Hepatocyte (in vitro differentiated cells): ENCODE measurements at regions not wholly inside any gene's neighbourhood (a gene's known extent, or its start where the extent isn't known, plus 50 kb on each side); places are given as distances from the start of the nearest gene placed in this dataset.

Experiments
- DNase-seq: peaks from one replicate; pipeline ENCODE4 v3.0.0-alpha.2; 2016; ENCODE audit warnings: low spot score
- H2AFZ ChIP-seq: fragments of 200-600 bp; sonication (generic); 2 replicates; pipeline ENCODE4 v1.6.0; 2016; ENCODE audit warnings: antibody characterized with exemption, mild to moderate bottlenecking
- H3K27ac ChIP-seq: fragments of 200-600 bp; sonication (generic); 2 replicates; pipeline ENCODE4 v1.5.1; 2016; ENCODE audit warnings: mild to moderate bottlenecking
- H3K27me3 ChIP-seq: fragments of 200-600 bp; sonication (generic); 2 replicates; pipeline ENCODE4 v1.6.1; 2016
- H3K36me3 ChIP-seq: fragments of 200-600 bp; sonication (generic); replicated peaks from 2 replicates; pipeline ENCODE4 v1.5.1; 2016; ENCODE audit warnings: low read depth; ENCODE audit not compliant: insufficient read depth
- H3K4me1 ChIP-seq: fragments of 200-600 bp; sonication (generic); 2 replicates; pipeline ENCODE4 v1.5.1; 2016; ENCODE audit warnings: mild to moderate bottlenecking, moderate library complexity; ENCODE audit not compliant: insufficient read depth
- H3K4me2 ChIP-seq: fragments of 200-600 bp; sonication (generic); 2 replicates; pipeline ENCODE4 v1.6.0; 2016
- H3K4me3 ChIP-seq: fragments of 200-600 bp; sonication (generic); 2 replicates; pipeline ENCODE4 v1.5.1; 2016; ENCODE audit warnings: mild to moderate bottlenecking
- H3K79me2 ChIP-seq: fragments of 200-600 bp; sonication (generic); 2 replicates; pipeline ENCODE4 v1.6.0; 2017; ENCODE audit warnings: mild to moderate bottlenecking
- H3K9me2 ChIP-seq: fragments of 200-600 bp; sonication (generic); replicated peaks from 2 replicates; pipeline ENCODE4 v1.6.0; 2017; ENCODE audit warnings: mild to moderate bottlenecking; ENCODE audit not compliant: insufficient read depth
- H3K9me3 ChIP-seq: fragments of 200-600 bp; sonication (generic); 2 replicates; pipeline ENCODE4 v1.5.1; 2016; ENCODE audit warnings: low read depth, mild to moderate bottlenecking
- H4K20me1 ChIP-seq: fragments of 200-600 bp; sonication (generic); 2 replicates; pipeline ENCODE4 v1.6.0; 2016; ENCODE audit warnings: mild to moderate bottlenecking; ENCODE audit not compliant: insufficient read depth, poor library complexity, severe bottlenecking
- EZH2 ChIP-seq: fragments of 200-600 bp; sonication (generic); IDR thresholded peaks from 2 replicates; pipeline ENCODE4 v1.6.1; 2016; ENCODE audit warnings: antibody characterized with exemption, mild to moderate bottlenecking, borderline replicate concordance
- EZH2phosphoT487 ChIP-seq: fragments of 200-600 bp; sonication (generic); IDR thresholded peaks from one replicate; pipeline ENCODE4 v1.6.1; 2018; ENCODE audit warnings: antibody characterized with exemption, mild to moderate bottlenecking, low read depth, moderate library complexity; ENCODE audit not compliant: unreplicated experiment, severe bottlenecking
- WGBS: methylation state at CpG from one replicate; pipeline ENCODE4 v1.1.6; 2016; ENCODE audit warnings: low lambda C conversion rate; ENCODE audit errors: missing lambda C conversion rate; 5-methylcytosine and 5-hydroxymethylcytosine counted together
- TF ChIP-seq, protein P1 (sequence below): fragments of 200-600 bp; sonication (generic); IDR thresholded peaks from 2 replicates; pipeline ENCODE4 v1.5.1; 2016; ENCODE audit warnings: antibody characterized with exemption, mild to moderate bottlenecking; ENCODE audit not compliant: poor library complexity

DNA sequence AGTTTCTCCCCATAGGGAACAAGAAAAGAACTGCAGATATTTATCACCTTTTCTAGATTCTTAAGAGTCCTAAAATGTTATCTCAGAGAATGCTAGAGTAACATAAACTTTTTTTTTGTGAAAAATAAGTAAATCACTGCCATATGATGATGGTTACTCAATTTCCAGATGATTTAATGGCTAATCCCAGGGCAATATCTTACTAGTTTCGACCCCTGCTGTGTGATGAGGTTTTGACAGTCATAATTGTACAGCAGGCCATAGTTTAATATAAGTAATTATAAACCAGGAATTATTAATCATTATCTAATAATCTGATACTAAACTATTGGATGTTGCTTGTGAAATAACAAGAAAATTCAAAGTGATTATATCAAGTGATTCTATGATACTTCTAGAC, 210.6 kb downstream of the HLX start:
- TF ChIP-seq EZH2phosphoT487 = no peak
- TF ChIP-seq, protein P1, sequence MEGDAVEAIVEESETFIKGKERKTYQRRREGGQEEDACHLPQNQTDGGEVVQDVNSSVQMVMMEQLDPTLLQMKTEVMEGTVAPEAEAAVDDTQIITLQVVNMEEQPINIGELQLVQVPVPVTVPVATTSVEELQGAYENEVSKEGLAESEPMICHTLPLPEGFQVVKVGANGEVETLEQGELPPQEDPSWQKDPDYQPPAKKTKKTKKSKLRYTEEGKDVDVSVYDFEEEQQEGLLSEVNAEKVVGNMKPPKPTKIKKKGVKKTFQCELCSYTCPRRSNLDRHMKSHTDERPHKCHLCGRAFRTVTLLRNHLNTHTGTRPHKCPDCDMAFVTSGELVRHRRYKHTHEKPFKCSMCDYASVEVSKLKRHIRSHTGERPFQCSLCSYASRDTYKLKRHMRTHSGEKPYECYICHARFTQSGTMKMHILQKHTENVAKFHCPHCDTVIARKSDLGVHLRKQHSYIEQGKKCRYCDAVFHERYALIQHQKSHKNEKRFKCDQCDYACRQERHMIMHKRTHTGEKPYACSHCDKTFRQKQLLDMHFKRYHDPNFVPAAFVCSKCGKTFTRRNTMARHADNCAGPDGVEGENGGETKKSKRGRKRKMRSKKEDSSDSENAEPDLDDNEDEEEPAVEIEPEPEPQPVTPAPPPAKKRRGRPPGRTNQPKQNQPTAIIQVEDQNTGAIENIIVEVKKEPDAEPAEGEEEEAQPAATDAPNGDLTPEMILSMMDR = no peak
- TF ChIP-seq EZH2 = no peak
- Histone ChIP-seq H3K27ac (no peak overlapping the region), H3K36me3 (no peaks in the 10 kb centered on the region), H3K4me2 (no peak overlapping the region), H4K20me1 (no peaks in the 10 kb centered on the region), H2AFZ (no peak overlapping the region), H3K27me3 (no peaks in the 10 kb centered on the region), H3K4me1 (peaks cover 3% of the 10 kb centered on the region), H3K4me3 (no peak overlapping the region), H3K9me2 (no peaks in the 10 kb centered on the region), H3K9me3 (no peaks in the 10 kb centered on the region), H3K79me2 (no peaks in the 10 kb centered on the region)
- 76% methylated on average over 1 of the region's 1 CpG for WGBS
- DNase-seq = no peak

DNA sequence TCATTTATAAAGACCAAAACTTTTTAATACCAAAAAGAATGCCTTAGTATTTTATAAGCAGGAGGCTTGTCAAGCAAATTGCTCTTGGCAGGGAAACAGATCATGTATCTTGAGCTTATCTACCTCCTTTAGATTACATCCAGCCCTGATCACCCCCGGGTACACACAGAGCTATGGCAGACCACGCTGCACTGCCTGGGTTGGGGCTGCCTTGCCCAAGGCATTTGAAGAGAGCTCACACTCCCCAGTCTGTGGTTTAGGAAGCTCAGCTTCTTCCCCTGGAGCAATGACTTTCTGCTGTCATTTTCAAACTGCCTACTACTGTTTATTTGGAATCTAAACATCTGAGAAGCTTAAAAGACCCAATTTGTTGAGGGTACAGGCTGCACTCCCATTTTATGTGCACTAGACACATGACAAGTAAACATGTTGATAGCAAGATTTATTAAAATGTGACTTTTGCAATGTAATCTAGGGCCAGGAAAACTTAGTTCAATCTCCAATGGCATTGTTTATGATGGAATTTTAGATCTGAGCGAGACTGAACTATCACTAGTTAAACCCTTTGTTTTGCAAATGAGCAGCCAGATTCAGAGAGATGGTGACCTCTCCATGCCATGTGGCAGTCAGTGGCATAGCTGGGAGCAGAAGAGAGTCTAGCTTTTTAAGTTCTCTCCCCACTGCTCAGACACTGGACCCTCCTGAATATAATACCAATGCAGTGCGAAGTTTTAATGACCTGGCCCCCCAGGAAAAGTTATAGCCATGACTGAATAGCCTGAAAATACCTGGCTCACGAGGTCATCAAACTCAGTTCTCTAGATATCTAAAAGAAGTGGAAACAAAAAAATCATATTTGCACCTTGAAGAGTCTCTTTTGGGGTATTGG, 214.9 kb downstream of the HLX start:
- Histone ChIP-seq H3K4me1 (peaks cover 3% of the 10 kb centered on the region), H3K27ac (no peak overlapping the region), H4K20me1 (no peaks in the 10 kb centered on the region), H3K36me3 (no peaks in the 10 kb centered on the region), H2AFZ (no peak overlapping the region), H3K9me3 (no peaks in the 10 kb centered on the region), H3K4me2 (no peak overlapping the region), H3K9me2 (no peaks in the 10 kb centered on the region), H3K4me3 (no peak overlapping the region), H3K27me3 (no peaks in the 10 kb centered on the region), H3K79me2 (no peaks in the 10 kb centered on the region)
- TF ChIP-seq EZH2 = no peak
- TF ChIP-seq, protein P1 = no peak
- TF ChIP-seq EZH2phosphoT487 = no peak
- WGBS = 42% methylated on average over 5 of the region's 5 CpGs
- no peak for DNase-seq

DNA sequence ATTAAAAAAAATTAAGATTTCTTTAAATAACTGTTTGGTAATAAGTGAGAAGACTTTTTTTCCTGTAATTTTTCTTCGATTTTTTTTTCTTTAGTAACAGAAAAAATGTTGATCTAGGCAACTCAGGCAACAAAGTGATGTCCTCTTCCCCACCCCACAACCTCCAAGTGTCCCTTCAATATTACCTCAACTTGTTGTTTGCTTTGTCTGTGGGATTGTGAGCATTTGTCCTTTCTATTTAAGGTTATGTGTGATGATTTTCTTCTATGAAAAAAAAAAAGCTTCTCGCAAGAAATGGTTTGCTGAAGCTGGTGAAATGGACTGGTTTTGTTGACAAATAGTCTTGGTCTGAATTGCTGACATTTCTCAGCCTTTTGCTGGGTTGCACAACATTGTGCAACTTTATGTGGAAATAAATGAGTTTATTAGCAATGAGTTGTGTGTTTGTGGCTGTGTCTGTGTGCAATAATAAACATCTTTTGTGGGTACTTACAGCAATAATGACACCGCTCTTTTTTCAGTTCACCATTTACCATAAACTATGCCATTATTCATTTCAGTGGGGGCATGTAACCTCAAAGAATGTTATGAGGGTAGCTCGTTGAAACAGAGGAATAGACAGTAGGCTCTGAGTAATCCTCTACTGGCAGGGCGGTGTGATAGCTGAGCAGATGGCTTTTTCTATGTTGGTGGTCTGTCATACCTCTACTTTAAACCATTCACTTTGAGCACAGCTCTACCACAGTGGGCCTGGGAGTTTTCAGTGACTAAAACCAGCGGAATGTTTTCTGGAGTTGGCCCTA, 218.4 kb downstream of the HLX start:
- TF ChIP-seq EZH2phosphoT487 (no peak), EZH2 (no peak)
- TF ChIP-seq, protein P1 = no peak
- no peaks in the 10 kb centered on the region for H3K9me3 ChIP-seq
- H3K27me3 ChIP-seq = no peaks in the 10 kb centered on the region
- H3K4me1 ChIP-seq = peaks cover 12% of the 10 kb centered on the region
- DNase-seq = peak; percentile 31
- peak overlapping the region; percentile 63 for H3K27ac ChIP-seq
- no peaks in the 10 kb centered on the region for H3K36me3 ChIP-seq
- no peaks in the 10 kb centered on the region for H4K20me1 ChIP-seq
- H3K79me2 ChIP-seq = no peaks in the 10 kb centered on the region
- H3K9me2 ChIP-seq = no peaks in the 10 kb centered on the region
- H3K4me3 ChIP-seq = no peak overlapping the region
- H3K4me2 ChIP-seq = no peak overlapping the region
- 63% methylated on average over 6 of the region's 6 CpGs for WGBS
- H2AFZ ChIP-seq = no peak overlapping the region
